Transverse colon (tissue), 3 donors: ENCODE measurements at regions not wholly inside any gene's neighbourhood (a gene's known extent, or its start where the extent isn't known, plus 50 kb on each side); places are given as distances from the start of the nearest gene placed in this dataset.

Experiments
- EP300 ChIP-seq: sonication (generic); formaldehyde crosslinking; IDR thresholded peaks from one replicate; pipeline ENCODE4 v1.6.1; 2017; ENCODE audit warnings: antibody characterized with exemption, low read depth
- POLR2A ChIP-seq: fragments of 450-650 bp; IDR thresholded peaks from one replicate; pipeline ENCODE4 v1.6.1; 2016; ENCODE audit warnings: antibody characterized with exemption, mild to moderate bottlenecking, moderate library complexity
- TF ChIP-seq, protein P1 (sequence below), 5 experiments: fragments of 200-600 bp in 3 of 5; fragments of 450-650 bp in 2 of 5; sonication (generic) in 3 of 5; IDR thresholded peaks; 1 replicate in 2 of 5; 2 replicates in 3 of 5; pipeline ENCODE4 v1.5.1; 2016 to 2017; ENCODE audit warnings: antibody characterized with exemption in 5 of 5, inconsistent platforms in 3 of 5, mild to moderate bottlenecking in 2 of 5, moderate library complexity in 1 of 5

DNA sequence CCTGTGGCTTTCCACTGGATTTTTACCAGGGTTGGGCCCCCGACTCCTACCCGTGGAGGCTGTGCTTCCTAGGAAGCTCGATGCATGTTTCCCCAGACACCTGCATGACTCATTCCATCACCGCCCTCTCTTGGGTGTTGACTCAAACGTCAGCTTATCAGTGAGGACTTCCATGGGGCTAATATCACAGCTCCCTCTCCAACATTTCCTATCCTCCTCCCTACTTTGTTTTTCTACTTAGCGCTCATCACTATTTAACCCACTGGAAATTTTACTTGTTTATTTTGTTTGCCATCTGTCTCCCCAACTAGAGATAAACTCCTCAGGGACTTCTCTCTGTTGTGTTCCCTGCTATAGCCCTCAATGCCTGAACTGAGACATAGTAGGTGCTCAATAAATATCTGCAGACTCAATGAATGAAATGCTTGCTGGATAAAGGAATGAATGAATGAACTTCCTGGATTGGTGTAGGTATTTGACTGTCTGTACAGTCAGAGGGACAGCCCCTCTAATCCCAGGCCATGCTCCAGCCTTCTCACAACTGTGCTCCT lies 55.9 kb upstream of the EPCAM start:
- no peak for TF ChIP-seq POLR2A
- no peak for TF ChIP-seq EP300
- TF ChIP-seq, protein P1, sequence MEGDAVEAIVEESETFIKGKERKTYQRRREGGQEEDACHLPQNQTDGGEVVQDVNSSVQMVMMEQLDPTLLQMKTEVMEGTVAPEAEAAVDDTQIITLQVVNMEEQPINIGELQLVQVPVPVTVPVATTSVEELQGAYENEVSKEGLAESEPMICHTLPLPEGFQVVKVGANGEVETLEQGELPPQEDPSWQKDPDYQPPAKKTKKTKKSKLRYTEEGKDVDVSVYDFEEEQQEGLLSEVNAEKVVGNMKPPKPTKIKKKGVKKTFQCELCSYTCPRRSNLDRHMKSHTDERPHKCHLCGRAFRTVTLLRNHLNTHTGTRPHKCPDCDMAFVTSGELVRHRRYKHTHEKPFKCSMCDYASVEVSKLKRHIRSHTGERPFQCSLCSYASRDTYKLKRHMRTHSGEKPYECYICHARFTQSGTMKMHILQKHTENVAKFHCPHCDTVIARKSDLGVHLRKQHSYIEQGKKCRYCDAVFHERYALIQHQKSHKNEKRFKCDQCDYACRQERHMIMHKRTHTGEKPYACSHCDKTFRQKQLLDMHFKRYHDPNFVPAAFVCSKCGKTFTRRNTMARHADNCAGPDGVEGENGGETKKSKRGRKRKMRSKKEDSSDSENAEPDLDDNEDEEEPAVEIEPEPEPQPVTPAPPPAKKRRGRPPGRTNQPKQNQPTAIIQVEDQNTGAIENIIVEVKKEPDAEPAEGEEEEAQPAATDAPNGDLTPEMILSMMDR (IDR thresholded peaks at IDR 0.05), result no peak
